Progenitor cell of endocrine pancreas (in vitro differentiated cells): ENCODE measurements at regions not wholly inside any gene's neighbourhood (a gene's known extent, or its start where the extent isn't known, plus 50 kb on each side); places are given as distances from the start of the nearest gene placed in this dataset.

ENCODE experiments used
- DNase-seq: peaks from one replicate; pipeline ENCODE4 v3.0.0; 2021; ENCODE audit warnings: low spot score; ENCODE audit not compliant: unreplicated experiment
- H3K27ac Mint-ChIP-seq: 2 replicates; pipeline ENCODE4 v1.8.0; 2021; ENCODE audit warnings: mild to moderate bottlenecking, moderate library complexity, mixed read lengths
- H3K27me3 Mint-ChIP-seq: 2 replicates; pipeline ENCODE4 v1.8.0; 2021; ENCODE audit warnings: mixed read lengths
- H3K36me3 Mint-ChIP-seq: 2 replicates; pipeline ENCODE4 v1.8.0; 2022; ENCODE audit warnings: mixed read lengths; ENCODE audit not compliant: insufficient read depth
- H3K4me1 Mint-ChIP-seq: 2 replicates; pipeline ENCODE4 v1.8.0; 2021; ENCODE audit warnings: low read depth, mixed read lengths
- H3K4me3 Mint-ChIP-seq: 2 replicates; pipeline ENCODE4 v1.8.0; 2021; ENCODE audit warnings: low read depth, mild to moderate bottlenecking, moderate library complexity, mixed read lengths
- H3K9me3 Mint-ChIP-seq: 2 replicates; pipeline ENCODE4 v1.8.0; 2021; ENCODE audit warnings: low read depth, mixed read lengths
- CTCF ChIP-seq: fragments of 200-600 bp; sonication (generic); IDR thresholded peaks from one replicate; pipeline ENCODE4 v1.5.0; 2021; ENCODE audit warnings: antibody characterized with exemption, mild to moderate bottlenecking; ENCODE audit not compliant: unreplicated experiment

GRCh38 chr6:139642346-139642745 is 267.9 kb upstream of the CITED2 start:
- H3K27me3 Mint-ChIP-seq = no peaks in the 10 kb centered on the region
- no peak for DNase-seq
- H3K4me3 Mint-ChIP-seq = no peak overlapping the region
- H3K36me3 Mint-ChIP-seq = no peaks in the 10 kb centered on the region
- no peak for TF ChIP-seq CTCF
- no peak overlapping the region for H3K27ac Mint-ChIP-seq
- H3K4me1 Mint-ChIP-seq = peaks cover 11% of the 10 kb centered on the region
- H3K9me3 Mint-ChIP-seq = no peaks in the 10 kb centered on the region

DNA sequence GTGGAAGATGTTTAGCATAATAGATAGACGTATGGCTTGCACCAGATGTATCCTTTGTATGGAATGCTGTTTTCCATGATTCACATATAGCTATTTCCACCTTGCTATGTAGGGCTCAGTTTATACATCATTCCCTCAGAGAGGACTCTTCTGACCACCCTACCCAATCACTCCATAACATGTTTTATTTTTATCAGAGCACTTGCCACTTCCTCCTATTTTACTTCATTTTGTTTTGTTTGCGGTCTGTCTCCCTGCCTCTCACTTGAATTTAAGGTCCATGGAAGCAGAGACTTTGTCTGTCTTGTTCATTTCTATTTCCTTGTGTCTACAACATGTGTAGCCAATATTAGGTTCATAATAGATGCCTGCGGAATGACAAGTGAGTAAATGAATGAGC is 266.9 kb upstream of the CITED2 start:
- Mint-ChIP-seq H3K4me3 (no peak overlapping the region), H3K36me3 (no peaks in the 10 kb centered on the region), H3K9me3 (no peaks in the 10 kb centered on the region), H3K27me3 (no peaks in the 10 kb centered on the region), H3K4me1 (peaks cover 11% of the 10 kb centered on the region), H3K27ac (no peak overlapping the region)
- DNase-seq = no peak
- no peak for TF ChIP-seq CTCF

DNA sequence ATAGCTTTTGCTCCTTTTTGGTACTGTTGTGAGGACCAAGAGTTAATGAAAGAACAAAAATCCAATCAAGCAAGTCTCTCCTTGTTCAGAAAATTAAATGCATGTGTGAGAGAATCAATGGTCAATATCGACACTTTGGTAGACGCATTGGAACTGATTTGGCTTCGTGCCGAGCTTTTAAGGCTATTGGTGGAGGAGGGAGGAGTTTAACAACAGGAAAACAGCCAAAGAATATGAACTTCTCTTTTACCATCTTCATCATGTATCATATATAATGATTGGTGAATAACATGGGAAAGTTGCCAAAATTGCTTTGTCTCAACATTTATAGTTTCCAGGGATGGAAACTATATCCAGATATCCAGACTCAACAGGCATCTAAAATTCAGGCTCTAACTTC is 266.5 kb upstream of the CITED2 start:
- no peaks in the 10 kb centered on the region for H3K36me3 Mint-ChIP-seq
- no peak for TF ChIP-seq CTCF
- peaks cover 11% of the 10 kb centered on the region for H3K4me1 Mint-ChIP-seq
- DNase-seq = no peak
- H3K27ac Mint-ChIP-seq = no peak overlapping the region
- H3K27me3 Mint-ChIP-seq = no peaks in the 10 kb centered on the region
- H3K4me3 Mint-ChIP-seq = no peak overlapping the region
- H3K9me3 Mint-ChIP-seq = no peaks in the 10 kb centered on the region

DNA sequence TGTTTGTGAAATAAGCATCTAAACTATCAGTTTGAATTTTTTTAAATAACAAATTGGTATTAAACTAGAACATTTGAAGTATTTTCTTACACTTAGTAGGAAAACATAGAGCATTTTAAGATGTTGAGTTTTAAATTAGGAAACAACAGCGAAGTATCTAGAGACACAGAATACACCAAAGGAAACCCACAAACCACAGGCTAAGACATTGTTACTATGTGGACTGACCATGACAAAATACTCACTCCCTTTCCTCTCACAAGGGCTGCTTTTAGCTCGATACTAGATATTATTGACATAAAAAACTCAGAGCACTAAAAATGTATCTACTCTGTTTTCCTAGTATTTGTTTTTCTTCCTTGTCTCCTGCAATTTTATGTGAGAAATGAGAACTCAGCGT is 266.0 kb upstream of the CITED2 start:
- no peak for TF ChIP-seq CTCF
- H3K36me3 Mint-ChIP-seq = no peaks in the 10 kb centered on the region
- H3K4me1 Mint-ChIP-seq = peaks cover 11% of the 10 kb centered on the region
- H3K9me3 Mint-ChIP-seq = no peaks in the 10 kb centered on the region
- no peak overlapping the region for H3K4me3 Mint-ChIP-seq
- no peak for DNase-seq
- no peak overlapping the region for H3K27ac Mint-ChIP-seq
- H3K27me3 Mint-ChIP-seq = no peaks in the 10 kb centered on the region

DNA sequence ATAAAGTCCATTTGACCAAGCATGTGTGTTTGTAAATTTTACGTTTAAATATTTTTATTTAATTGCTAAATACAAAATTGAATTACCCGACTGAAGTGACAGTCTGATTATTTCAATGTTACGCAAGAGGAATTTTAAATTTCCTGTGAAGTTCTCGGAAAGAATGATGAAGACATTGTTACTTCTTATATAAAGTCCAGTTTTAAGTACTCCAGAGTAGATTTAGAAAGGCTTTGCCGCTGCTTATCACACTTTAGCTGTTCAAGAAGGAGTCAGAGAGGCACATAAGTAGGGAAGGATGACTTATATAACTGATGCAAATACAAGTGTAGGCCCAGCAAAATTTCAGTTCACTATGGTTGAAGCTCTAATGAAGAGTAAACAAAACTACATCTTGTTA is 265.1 kb upstream of the CITED2 start:
- peaks cover 11% of the 10 kb centered on the region for H3K4me1 Mint-ChIP-seq
- no peak overlapping the region for H3K4me3 Mint-ChIP-seq
- H3K36me3 Mint-ChIP-seq = no peaks in the 10 kb centered on the region
- no peaks in the 10 kb centered on the region for H3K27me3 Mint-ChIP-seq
- H3K9me3 Mint-ChIP-seq = no peaks in the 10 kb centered on the region
- H3K27ac Mint-ChIP-seq = no peak overlapping the region
- TF ChIP-seq CTCF = no peak
- DNase-seq = no peak
